Neutrophil (primary cell): ENCODE measurements at regions not wholly inside any gene's neighbourhood (a gene's known extent, or its start where the extent isn't known, plus 50 kb on each side); places are given as distances from the start of the nearest gene placed in this dataset.

ENCODE experiments used
- H3K27ac ChIP-seq: fragments of 200-600 bp; sonication (generic); 2 replicates; pipeline ENCODE4 v1.5.1; 2016; ENCODE audit warnings: mild to moderate bottlenecking, moderate library complexity
- H3K27me3 ChIP-seq: fragments of 200-600 bp; sonication (generic); 2 replicates; pipeline ENCODE4 v1.6.0; 2016; ENCODE audit warnings: mild to moderate bottlenecking
- H3K36me3 ChIP-seq: fragments of 200-600 bp; sonication (generic); 2 replicates; pipeline ENCODE4 v1.5.1; 2017
- H3K4me1 ChIP-seq, 2 experiments: fragments of 200-600 bp in 1 of 2; sonication (generic) in 1 of 2; 1 replicate in 1 of 2; 2 replicates in 1 of 2; pipeline versions ENCODE4 v1.5.1 to v1.6.1; 2013 to 2016; ENCODE audit warnings: low read depth in 1 of 2, low read length in 1 of 2, mild to moderate bottlenecking in 1 of 2, moderate library complexity in 1 of 2; ENCODE audit not compliant: control insufficient read depth in 1 of 2, insufficient read depth in 1 of 2
- H3K4me3 ChIP-seq, 2 experiments: fragments of 200-600 bp in 1 of 2; sonication (generic) in 1 of 2; 1 replicate in 1 of 2; 2 replicates in 1 of 2; pipeline ENCODE4 v1.5.1; 2013 to 2016; ENCODE audit warnings: low read depth in 1 of 2, low read length in 1 of 2, mild to moderate bottlenecking in 1 of 2, moderate library complexity in 1 of 2
- H3K9me3 ChIP-seq: fragments of 200-600 bp; sonication (generic); 2 replicates; pipeline ENCODE4 v1.5.1; 2016
- TF ChIP-seq, protein P1 (sequence below): fragments of 200-600 bp; sonication (generic); IDR thresholded peaks from 2 replicates; pipeline ENCODE4 v1.5.1; 2016; ENCODE audit warnings: antibody characterized with exemption

DNA sequence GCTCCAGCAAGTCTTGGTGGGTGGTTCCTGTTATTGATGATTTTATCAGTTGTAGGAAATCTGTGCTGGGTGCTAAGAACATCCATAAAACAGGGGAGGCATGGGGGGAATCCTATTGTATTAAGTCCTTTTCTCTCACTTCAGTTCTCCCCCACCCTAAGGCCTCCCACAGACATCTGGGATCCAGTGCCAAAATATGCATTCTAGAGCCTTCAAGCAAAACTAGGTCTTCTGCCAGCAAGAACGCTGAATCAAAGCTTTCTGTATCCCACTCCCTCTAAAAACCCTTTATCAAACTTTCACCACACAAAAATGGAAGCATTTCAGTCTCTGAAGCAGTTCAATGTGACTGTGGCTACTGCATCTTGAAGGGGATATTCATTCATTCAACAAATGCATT is 281.9 kb downstream of the GAS1 start:
- TF ChIP-seq, protein P1, sequence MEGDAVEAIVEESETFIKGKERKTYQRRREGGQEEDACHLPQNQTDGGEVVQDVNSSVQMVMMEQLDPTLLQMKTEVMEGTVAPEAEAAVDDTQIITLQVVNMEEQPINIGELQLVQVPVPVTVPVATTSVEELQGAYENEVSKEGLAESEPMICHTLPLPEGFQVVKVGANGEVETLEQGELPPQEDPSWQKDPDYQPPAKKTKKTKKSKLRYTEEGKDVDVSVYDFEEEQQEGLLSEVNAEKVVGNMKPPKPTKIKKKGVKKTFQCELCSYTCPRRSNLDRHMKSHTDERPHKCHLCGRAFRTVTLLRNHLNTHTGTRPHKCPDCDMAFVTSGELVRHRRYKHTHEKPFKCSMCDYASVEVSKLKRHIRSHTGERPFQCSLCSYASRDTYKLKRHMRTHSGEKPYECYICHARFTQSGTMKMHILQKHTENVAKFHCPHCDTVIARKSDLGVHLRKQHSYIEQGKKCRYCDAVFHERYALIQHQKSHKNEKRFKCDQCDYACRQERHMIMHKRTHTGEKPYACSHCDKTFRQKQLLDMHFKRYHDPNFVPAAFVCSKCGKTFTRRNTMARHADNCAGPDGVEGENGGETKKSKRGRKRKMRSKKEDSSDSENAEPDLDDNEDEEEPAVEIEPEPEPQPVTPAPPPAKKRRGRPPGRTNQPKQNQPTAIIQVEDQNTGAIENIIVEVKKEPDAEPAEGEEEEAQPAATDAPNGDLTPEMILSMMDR, result no peak
- Histone ChIP-seq H3K36me3 (no peaks in the 10 kb centered on the region), H3K9me3 (no peaks in the 10 kb centered on the region), H3K4me1 (no peaks in the 10 kb centered on the region), H3K4me3 (no peak overlapping the region), H3K27me3 (no peaks in the 10 kb centered on the region), H3K27ac (no peak overlapping the region)

DNA sequence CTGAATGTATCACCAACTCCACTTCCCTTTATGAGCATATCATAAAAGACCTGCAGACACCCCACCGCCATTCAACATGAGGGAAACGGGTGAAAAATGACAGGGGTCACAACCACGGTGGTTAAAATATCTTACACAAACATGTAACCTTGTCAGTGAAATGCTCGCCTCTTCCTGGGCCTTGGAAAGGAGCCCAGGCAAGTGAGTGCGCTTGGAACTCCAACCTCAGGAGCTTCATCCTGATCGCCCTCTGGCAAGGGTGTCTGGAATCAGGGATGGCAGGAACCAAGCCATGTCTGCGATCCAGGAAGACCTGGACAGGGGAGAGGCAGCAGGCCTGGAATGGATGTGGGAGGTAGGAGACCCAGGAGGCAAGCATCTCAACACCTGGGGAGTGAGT is 282.7 kb downstream of the GAS1 start:
- no peaks in the 10 kb centered on the region for H3K36me3 ChIP-seq
- no peaks in the 10 kb centered on the region for H3K27me3 ChIP-seq
- TF ChIP-seq, protein P1, result no peak
- no peak overlapping the region for H3K4me3 ChIP-seq
- H3K9me3 ChIP-seq, result no peaks in the 10 kb centered on the region
- no peaks in the 10 kb centered on the region for H3K4me1 ChIP-seq
- H3K27ac ChIP-seq, result no peak overlapping the region

DNA sequence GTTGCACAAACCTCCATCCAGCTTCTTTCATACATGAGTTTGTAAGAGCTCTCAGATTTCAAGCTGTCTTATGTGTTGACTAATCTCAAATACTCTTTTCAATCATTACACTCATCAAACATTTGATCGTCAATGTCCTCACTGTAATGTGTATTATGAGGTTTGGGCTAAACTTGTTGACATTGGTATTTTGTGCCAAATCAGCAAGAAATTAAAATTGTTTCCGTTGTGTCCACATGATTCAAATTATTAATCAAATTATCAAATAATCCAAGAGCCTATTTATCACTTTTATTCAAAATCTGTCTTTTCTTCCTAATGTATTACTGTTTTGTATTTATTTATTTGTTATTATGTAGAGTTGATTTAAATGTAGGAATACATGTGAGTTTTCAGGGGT is 283.4 kb downstream of the GAS1 start:
- Histone ChIP-seq H3K9me3 (no peaks in the 10 kb centered on the region), H3K36me3 (no peaks in the 10 kb centered on the region), H3K4me3 (no peak overlapping the region), H3K4me1 (no peaks in the 10 kb centered on the region), H3K27me3 (no peaks in the 10 kb centered on the region), H3K27ac (no peak overlapping the region)
- TF ChIP-seq, protein P1, result no peak

DNA sequence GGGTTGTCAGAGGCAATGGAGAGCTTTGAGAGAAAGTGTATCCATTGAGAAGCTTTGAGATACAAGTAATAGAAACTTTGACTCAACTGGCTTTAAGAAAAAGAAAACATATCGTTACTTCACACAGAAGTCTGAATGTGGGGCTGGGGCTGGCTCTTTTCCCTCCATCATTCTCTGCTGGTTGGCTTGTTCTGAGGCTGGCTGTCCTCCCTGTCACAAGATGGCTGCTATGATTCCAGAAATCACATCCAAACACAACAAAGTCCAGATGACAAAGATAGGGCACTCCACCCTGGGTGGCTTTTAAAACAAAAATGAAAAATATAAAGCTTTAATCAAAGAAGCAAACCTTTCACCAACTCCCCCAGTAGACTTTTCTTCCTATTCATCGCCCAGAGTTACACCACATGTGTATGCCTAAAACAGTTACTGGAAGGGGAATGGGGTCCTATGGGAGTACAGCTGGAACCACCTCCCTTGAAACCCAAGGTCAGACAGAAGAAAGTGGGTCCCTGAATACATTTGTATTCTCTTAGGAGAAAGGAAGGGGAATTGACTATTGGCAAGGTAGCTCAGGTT is 284.3 kb downstream of the GAS1 start:
- Histone ChIP-seq H3K4me1 (no peaks in the 10 kb centered on the region), H3K4me3 (no peak overlapping the region), H3K27ac (no peak overlapping the region), H3K27me3 (no peaks in the 10 kb centered on the region), H3K36me3 (no peaks in the 10 kb centered on the region), H3K9me3 (no peaks in the 10 kb centered on the region)
- TF ChIP-seq, protein P1, result no peak

DNA sequence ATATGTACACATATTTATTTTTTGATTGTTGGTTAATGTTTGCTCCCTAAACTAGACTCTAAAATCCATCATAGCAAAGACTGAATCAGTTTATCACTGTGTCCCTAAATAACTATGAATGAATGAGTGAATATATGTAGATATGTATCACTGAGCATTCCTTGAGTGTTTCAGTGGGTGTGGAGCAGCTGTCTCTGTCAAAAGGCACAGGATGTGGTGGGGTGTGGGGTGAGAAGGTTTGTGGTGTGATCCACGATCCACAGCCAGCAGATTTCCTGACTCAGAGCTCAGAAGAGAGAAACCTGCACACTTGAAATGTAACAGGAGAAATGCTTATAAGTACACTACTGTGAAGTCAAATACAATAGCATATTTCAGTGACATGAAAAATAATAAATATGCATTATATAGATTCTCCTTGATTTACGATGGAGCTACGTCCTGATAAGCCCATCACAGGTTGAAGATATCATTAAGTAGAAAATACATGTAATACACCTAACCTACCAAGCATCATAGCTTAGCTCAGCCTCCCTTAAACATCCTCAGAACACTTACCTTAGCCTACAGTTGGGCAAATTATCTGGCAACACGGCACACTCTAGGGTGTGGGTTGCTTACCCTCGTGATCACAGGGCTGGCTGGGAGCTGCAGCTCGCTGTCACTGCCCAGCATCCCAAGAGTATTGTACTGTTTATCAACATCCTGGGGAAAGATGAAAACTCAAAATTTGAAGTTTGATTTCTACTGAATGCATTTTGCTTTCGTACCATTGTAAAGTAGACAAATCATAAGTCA is 287.0 kb downstream of the GAS1 start:
- H3K4me3 ChIP-seq, result no peak overlapping the region
- no peak overlapping the region for H3K27ac ChIP-seq
- TF ChIP-seq, protein P1, result no peak

More for the DNA sequence above, 287.0 kb downstream of the GAS1 start:
- H3K9me3 ChIP-seq, result no peaks in the 10 kb centered on the region
- H3K4me1 ChIP-seq, result no peaks in the 10 kb centered on the region
- no peaks in the 10 kb centered on the region for H3K36me3 ChIP-seq
- H3K27me3 ChIP-seq, result no peaks in the 10 kb centered on the region
